ENCODE measurements at regions not wholly inside any gene's neighbourhood (a gene's known extent, or its start where the extent isn't known, plus 50 kb on each side); places are given as distances from the start of the nearest gene placed in this dataset.

DNA sequence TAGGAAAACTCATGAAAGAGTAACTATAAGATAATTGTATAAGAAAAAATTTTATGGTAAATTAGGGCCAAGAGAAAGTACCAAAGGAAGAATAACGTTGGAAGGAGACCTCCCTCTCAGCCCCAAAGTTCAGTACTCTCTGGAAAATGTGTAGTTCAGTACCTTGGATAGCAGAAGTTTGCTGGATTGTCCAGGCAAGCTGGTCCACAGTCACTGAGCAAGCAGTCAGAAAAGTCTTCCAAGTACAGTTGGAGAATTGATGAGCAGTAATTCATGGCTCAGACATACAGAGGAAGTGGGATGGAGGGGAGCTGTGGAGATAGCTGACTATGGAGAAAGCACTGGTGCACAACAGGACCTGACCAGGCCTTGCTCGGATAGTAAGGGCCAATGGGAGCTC, 598.2 kb upstream of the NDST4 start:
- DNase-seq = no peak

DNA sequence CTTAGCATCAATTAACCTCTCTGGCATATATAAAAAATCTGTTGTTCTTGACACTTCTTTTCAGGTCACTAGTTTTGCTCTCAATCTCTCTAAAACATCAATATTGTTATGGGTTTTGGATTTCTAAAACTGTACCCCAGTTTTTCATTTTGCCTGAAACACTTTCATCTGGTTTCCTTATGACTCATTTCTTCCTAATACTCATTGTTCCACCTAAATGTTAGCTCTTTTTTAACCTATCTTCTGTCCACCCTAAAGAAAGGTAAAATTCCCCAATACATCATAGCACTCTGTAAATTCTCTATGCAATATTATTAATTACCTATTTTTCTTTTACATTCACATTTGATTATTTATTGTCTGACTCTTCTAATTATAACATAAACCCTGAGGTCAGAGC, 575.5 kb upstream of the NDST4 start:
- DNase-seq = no peak

- DNase-seq = no peak
These were observed 573.8 kb upstream of the NDST4 start for GRCh38 chr4:115687052-115687755.

DNA sequence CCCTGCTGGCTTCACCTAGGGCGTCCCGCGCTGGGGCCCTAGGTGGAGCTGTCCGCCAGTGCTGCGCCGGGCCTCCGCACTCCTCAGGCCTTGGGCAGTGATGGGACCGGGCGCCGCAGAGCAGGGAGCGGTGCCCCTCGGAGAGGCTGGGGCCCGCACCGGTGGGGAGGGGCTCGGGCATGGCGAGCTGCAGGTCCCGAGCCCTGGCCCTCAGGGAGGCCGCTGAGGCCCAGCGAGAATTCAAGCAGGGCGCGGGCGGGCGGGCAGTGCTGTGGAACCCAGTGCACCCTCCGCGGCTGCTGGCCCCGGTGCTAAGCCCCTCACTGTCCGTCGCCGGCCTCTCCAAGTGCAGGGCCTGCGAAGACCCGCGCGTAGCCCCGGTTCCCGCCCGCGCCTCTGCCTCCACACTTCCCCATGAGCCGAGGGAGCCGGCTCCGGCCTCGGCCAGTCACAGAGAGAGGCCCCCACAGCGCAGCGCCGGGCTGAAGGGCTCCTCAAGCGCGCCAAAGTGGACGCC, 565.1 kb upstream of the NDST4 start:
- no peak for DNase-seq

- DNase-seq = no peak
These were observed 562.3 kb upstream of the NDST4 start for GRCh38 chr4:115675719-115676118.

GRCh38 chr4:115674485-115674884, 561.1 kb upstream of the NDST4 start:
- no peak for DNase-seq

DNA sequence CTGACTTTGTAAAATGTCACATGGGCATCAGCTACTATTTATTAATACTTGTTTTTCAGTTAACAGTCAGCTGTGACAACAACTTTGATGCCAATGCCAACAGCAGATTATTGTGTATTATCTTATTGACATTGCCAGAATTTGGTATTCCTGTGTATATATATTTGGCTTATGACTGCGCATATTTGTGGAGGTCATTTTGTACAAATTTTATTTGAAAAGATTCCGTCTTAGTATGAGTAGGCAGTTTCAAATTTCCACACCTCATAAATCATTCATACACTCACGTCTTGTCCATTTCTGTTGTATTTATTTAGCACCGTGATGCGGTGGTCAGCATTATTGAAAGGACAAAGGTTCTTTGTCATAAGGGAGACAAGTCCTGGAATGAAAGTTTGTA, 558.2 kb upstream of the NDST4 start:
- no peak for DNase-seq

DNA sequence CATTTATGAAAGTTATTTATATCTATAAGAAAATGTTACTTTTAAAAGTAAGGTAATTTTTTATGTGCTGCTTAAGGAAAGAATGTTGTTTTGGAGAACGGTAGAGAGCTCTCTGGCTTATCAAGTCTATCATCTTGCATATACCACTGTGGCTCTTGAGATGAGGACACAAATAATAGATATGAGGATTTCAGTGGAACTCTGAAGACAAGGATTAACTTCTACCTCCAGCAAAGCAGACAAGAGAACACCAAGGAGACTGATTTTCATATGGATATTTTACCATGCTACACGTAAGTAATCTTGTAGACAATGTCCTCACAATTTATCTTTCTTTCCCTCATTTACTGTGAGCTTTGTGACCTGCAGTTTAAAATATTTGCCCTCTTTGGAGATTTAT, 557.5 kb upstream of the NDST4 start:
- DNase-seq = no peak

DNA sequence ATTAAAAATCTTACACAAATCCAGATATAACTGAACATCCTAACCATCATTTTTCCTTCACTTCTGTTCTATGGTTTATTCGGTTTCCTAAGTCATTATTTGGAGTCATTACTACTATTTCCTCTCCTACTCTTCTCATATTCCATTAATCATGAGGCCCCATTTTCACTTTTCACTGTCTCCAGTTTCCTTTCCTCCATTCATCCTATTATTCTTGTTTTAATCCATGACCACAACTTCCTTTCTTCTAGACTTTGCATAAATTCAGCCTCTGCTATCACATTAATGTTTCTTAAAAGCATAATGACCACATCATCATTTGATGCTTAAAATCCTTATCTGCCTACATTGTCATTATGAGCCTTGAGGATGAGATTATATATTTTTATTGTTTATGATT, 555.0 kb upstream of the NDST4 start:
- no peak for DNase-seq

DNA sequence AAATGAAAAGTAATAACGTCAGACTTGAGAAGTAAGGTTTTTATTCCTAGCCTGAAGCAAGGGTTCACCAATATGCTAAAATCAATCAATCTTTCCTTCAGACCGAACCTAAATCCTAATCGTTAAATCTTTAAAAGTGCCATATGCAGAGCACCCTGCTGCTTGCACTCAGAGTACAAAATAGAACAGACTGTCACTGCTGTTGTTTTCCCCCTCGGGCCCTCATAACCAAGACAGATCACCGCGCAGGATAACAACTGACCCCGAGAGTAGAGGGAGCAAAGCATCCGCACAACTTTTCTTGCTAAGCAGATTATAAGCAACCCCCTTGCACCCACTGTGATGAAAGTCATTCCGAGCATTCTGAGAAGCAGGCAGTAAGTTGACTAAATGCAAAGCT, 550.9 kb upstream of the NDST4 start:
- no peak for DNase-seq

GRCh38 chr4:115660465-115660864, 547.0 kb upstream of the NDST4 start:
- no peak for DNase-seq

- DNase-seq = no peak
These were observed 544.7 kb upstream of the NDST4 start for GRCh38 chr4:115657991-115658650.

- no peak for DNase-seq
These were observed 542.2 kb upstream of the NDST4 start for GRCh38 chr4:115655626-115656025.

DNA sequence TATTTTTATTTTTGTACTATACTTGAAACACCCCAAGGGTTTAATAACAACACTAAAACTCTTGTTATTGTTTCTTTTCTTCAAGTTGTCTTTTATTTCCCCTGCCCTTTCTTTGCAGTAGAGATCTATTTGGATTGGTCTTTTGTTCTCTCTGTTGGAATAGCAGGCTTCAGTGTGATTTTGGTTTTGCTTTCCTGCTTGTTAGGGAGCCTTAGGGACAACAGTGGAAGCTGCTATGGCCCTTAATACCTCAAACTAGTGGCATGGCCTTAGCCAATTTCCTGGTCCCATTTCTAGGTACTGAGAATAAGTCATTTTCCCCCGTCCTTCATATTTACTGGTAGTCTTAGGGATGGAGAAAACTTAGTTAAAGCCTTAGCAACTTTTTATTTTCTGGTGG, 535.4 kb upstream of the NDST4 start:
- DNase-seq = no peak

- no peak for DNase-seq
These were observed 515.9 kb upstream of the NDST4 start for GRCh38 chr4:115629270-115629669.

DNA sequence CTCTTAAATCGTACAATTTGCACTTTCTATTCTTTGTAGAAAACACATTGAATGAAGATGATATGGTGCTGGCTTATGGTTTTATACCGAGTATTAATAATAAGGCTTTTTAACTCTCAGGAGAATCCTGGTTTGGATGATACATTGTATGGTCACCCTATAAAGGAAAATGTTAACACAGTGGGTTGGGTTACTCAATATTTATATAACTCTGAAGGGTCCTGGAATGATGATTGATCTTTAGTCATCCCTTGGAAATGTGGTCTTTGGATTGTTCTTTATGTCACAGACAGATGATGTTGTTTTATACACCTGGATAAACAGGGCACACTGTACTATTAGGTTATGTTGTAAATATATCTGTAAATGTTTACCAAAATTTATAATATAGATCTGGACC, 496.2 kb upstream of the NDST4 start:
- DNase-seq = no peak

DNA sequence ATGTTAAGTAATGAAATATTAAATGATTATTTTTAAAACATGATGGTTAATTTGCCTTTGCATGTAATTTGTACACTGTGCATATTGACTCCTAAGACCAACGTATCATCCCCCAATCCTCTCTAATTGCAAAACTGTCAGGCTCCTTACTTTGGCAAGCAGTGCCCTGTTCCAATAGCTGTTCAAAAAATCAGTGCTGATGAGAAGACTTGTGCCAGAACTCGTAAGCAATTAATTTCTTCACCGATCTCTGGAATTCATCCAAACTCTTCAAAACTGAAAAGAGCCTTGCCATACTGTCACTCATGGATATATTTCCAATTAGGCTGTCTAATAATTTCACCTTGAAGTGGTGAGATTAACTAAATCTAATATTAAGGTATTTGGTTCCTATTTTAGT, 493.9 kb upstream of the NDST4 start:
- no peak for DNase-seq

DNA sequence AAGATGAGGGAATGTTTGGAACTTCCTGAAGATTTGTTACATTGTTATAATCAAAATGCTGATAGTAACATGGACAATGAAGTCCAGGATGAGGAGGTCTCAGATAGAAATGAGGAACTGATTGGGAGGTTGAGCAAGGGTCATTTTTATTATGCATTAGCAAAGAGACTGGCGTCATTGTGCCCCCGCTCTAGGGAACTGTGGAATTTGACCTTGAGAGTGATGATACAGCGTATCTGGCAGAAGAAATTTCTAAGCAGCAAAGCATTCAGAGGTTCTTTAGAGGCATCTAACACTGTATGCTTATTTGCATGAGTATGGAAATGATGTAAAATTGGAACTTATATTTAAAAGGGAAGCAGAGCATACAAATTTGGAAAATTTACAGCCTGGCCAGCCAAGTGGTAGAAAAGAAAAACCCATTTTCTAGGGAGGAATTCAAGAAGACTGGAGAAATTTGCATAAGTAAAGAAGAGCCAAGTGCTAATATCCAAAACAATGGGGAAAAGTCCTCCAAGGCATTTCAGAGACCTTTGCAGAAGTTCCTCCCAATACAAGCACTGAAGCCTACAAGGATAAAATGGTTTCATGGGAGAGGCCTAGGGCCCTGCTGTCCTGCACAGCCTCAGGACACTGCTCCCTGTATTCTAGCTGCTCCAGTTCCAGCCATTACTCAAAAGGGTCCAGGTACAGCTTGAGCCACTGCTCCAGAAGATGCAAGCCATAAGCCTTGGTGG, 483.0 kb upstream of the NDST4 start:
- DNase-seq = no peak

- no peak for DNase-seq
These were observed 467.5 kb upstream of the NDST4 start for GRCh38 chr4:115580901-115581300.

GRCh38 chr4:115575851-115576250, 462.4 kb upstream of the NDST4 start:
- DNase-seq = no peak

DNA sequence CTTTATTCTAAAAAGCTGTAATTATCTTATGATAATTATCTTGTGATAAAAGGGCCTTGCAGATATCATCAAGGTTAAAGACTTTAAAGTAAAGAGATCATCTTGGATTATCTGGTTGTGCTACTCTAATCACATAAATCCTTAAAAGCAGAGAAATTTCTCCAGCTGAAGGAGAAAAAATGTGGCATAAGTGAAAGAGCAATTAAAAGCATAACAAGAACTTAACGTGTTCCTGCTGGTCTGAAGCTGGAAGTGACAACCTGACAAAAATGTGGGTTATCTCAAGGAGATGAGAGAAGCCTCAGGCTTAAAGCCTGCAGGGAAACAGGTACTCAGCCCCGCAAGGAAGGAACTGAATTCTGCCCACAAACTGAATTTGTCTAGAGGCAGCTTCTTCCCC, 449.1 kb upstream of the NDST4 start:
- DNase-seq = no peak

- DNase-seq = no peak
These were observed 434.7 kb upstream of the NDST4 start for GRCh38 chr4:115548123-115548522.

DNA sequence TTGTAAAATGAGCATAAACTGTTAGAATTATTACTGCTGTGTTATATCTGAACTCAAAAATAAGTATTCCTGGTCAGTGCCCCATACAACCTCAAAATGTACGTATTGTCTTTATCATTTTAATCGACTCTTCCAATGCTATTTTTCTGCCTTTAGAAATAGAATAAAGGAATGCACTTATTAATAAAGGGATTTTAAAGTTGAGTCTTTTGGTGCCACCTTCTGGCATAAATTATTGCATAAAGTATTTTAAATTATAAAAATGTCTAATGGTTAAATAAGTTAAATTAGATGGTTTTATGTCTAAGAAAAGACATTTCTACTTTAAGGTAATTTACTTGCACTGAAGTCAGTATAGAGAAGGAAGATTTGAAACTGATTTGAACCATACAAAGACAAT, 424.0 kb upstream of the NDST4 start:
- DNase-seq = no peak

GRCh38 chr4:115529126-115529525, 415.7 kb upstream of the NDST4 start:
- DNase-seq = no peak

Data from NK-92 treated with Interleukin-12 subunit alpha and Interleukin-12 subunit beta, amount 100 ng/mL, for 24 hours (cell line).